ENCODE measurements at regions not wholly inside any gene's neighbourhood (a gene's known extent, or its start where the extent isn't known, plus 50 kb on each side); places are given as distances from the start of the nearest gene placed in this dataset.

- TF ChIP-seq, protein P1, sequence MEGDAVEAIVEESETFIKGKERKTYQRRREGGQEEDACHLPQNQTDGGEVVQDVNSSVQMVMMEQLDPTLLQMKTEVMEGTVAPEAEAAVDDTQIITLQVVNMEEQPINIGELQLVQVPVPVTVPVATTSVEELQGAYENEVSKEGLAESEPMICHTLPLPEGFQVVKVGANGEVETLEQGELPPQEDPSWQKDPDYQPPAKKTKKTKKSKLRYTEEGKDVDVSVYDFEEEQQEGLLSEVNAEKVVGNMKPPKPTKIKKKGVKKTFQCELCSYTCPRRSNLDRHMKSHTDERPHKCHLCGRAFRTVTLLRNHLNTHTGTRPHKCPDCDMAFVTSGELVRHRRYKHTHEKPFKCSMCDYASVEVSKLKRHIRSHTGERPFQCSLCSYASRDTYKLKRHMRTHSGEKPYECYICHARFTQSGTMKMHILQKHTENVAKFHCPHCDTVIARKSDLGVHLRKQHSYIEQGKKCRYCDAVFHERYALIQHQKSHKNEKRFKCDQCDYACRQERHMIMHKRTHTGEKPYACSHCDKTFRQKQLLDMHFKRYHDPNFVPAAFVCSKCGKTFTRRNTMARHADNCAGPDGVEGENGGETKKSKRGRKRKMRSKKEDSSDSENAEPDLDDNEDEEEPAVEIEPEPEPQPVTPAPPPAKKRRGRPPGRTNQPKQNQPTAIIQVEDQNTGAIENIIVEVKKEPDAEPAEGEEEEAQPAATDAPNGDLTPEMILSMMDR (conservative IDR thresholded peaks at IDR 0.05; ENCODE audit: low read depth, low read length): no peak
- no peak for TF ChIP-seq EZH2 (IDR thresholded peaks at IDR 0.05; ENCODE audit: borderline replicate concordance, low read depth, low read length, poor library complexity, severe bottlenecking)
These were observed 129.1 kb downstream of the SYT10 start for GRCh38 chr12:33310471-33310870.

Data from A673 (cell line).